Neural progenitor cell (in vitro differentiated cells): ENCODE measurements at regions not wholly inside any gene's neighbourhood (a gene's known extent, or its start where the extent isn't known, plus 50 kb on each side); places are given as distances from the start of the nearest gene placed in this dataset.

Source experiments
- CTCF ChIP-seq: fragments of 200-600 bp; sonication (generic); IDR thresholded peaks from 2 replicates; pipeline ENCODE4 v1.5.1; 2017; ENCODE audit warnings: antibody characterized with exemption, mild to moderate bottlenecking
- EZH2 ChIP-seq: fragments of 200-600 bp; sonication (generic); IDR thresholded peaks from 2 replicates; pipeline ENCODE4 v1.6.1; 2017; ENCODE audit warnings: antibody characterized with exemption, mild to moderate bottlenecking, moderate library complexity
- EZH2phosphoT487 ChIP-seq: fragments of 200-600 bp; sonication (generic); IDR thresholded peaks from 2 replicates; pipeline ENCODE4 v1.6.1; 2017; ENCODE audit warnings: antibody characterized with exemption

DNA sequence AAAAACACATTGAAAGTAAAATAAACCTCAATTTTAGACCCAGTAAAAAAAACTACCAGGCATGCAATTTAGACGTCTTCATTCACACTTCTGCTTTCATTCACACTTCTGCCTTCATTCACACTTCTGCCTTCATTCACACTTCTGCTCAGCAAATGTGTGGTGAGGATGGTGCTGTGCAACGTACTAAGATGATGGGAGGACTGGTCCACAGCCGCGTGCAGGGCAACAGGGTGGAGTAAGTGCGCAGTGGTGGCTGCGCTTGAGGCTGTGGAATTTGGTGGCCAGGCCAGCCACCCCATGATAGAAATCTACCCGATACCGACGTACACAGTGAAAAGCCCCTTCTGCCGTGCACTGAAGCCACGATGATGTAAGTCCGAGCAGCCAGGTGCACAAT, 114.3 kb upstream of the CD93 start:
- TF ChIP-seq EZH2phosphoT487 (no peak), CTCF (no peak), EZH2 (no peak)
